SK-N-SH (cell line): ENCODE measurements at regions not wholly inside any gene's neighbourhood (a gene's known extent, or its start where the extent isn't known, plus 50 kb on each side); places are given as distances from the start of the nearest gene placed in this dataset.
"Not testable (repeated sequence)": the region's sequence is repeated elsewhere in the genome, so short reads cannot be mapped to it uniquely, and the experiment has no call there.

Source experiments
- CTCF ChIA-PET: fragments of 300-600, 350-600 bp; formaldehyde crosslinking; extraction: SDS; loops from one replicate; lab custom pipeline; 2021; lab: Yijun Ruan, JAX
- POLR2A ChIA-PET: fragments of 350-600 bp; sonication (Branson Sonifier 250); formaldehyde crosslinking; extraction: SDS; loops from one replicate; lab custom pipeline; 2020; ENCODE audit warnings: antibody characterized with exemption, inconsistent platforms; lab: Yijun Ruan, JAX
- DNase-seq: peaks from one replicate; pipeline ENCODE4 v3.0.0; 2012
- H2AFZ ChIP-seq: fragments of 200-600 bp; sonication (generic); 2 replicates; pipeline ENCODE4 v1.8.1; 2016; ENCODE audit warnings: antibody characterized with exemption, mild to moderate bottlenecking, low read depth
- H3F3A ChIP-seq: fragments of 200-600 bp; sonication (generic); replicated peaks from 2 replicates; pipeline ENCODE3; 2016; ENCODE audit warnings: antibody characterized with exemption, mild to moderate bottlenecking; ENCODE audit not compliant: insufficient read depth
- H3K27ac ChIP-seq, 2 experiments: fragments of 200-500 bp in 1 of 2; fragments of 200-600 bp in 1 of 2; sonication (Bioruptor generic) in 1 of 2; sonication (generic), shearing (Covaris generic) in 1 of 2; 2 replicates each; pipeline versions ENCODE4 v1.5.1 to v1.6.1; 2014 to 2016; ENCODE audit warnings: low read depth in 2 of 2, inconsistent platforms in 1 of 2, low read length in 1 of 2, mild to moderate bottlenecking in 1 of 2, mixed read lengths in 1 of 2
- H3K27me3 ChIP-seq: fragments of 200-600 bp; sonication (generic), shearing (Covaris generic); 2 replicates; pipeline ENCODE4 v1.6.1; 2016; ENCODE audit warnings: mixed run types; ENCODE audit not compliant: insufficient read depth
- H3K36me3 ChIP-seq, 2 experiments: fragments of 200-500 bp in 1 of 2; fragments of 200-600 bp in 1 of 2; sonication (Bioruptor generic) in 1 of 2; sonication (generic) in 1 of 2; replicated peaks in 1 of 2; 2 replicates each; pipeline versions ENCODE3 to v1.5.1; 2014 to 2016; ENCODE audit warnings: low read length in 1 of 2, mild to moderate bottlenecking in 1 of 2; ENCODE audit not compliant: insufficient read depth in 2 of 2, control insufficient read depth in 1 of 2
- H3K4me1 ChIP-seq, 2 experiments: fragments of 200-500 bp in 1 of 2; fragments of 200-600 bp in 1 of 2; sonication (Bioruptor generic) in 1 of 2; sonication (generic), shearing (Covaris generic) in 1 of 2; 2 replicates each; pipeline versions ENCODE4 v1.5.1 to v1.6.1; 2014 to 2016; ENCODE audit warnings: low read depth in 1 of 2, low read length in 1 of 2, mixed run types in 1 of 2; ENCODE audit not compliant: insufficient read depth in 2 of 2, control insufficient read depth in 1 of 2
- H3K4me2 ChIP-seq: fragments of 200-600 bp; sonication (generic), shearing (Covaris generic); 2 replicates; pipeline ENCODE4 v1.6.1; 2017; ENCODE audit warnings: mixed run types
- H3K4me3 ChIP-seq, 2 experiments: fragments of 200-500 bp in 1 of 2; fragments of 200-600 bp in 1 of 2; sonication (Bioruptor generic) in 1 of 2; sonication (generic), shearing (Covaris generic) in 1 of 2; 2 replicates each; pipeline versions ENCODE4 v1.5.1 to v1.8.1; 2014 to 2016; ENCODE audit warnings: low read depth in 2 of 2, inconsistent platforms in 1 of 2, low read length in 1 of 2, mild to moderate bottlenecking in 1 of 2, mixed read lengths in 1 of 2, moderate library complexity in 1 of 2
- H3K79me2 ChIP-seq: fragments of 200-600 bp; sonication (generic); 2 replicates; pipeline ENCODE4 v1.8.1; 2017; ENCODE audit warnings: mild to moderate bottlenecking; ENCODE audit not compliant: insufficient read depth
- H3K9ac ChIP-seq: fragments of 200-600 bp; sonication (generic); 2 replicates; pipeline ENCODE4 v1.6.1; 2017; ENCODE audit warnings: mixed run types
- H3K9me2 ChIP-seq: fragments of 200-600 bp; sonication (generic); 2 replicates; pipeline ENCODE4 v1.6.1; 2017; ENCODE audit warnings: mixed run types
- H3K9me3 ChIP-seq: fragments of 200-600 bp; sonication (generic); 2 replicates; pipeline ENCODE4 v1.6.1; 2017; ENCODE audit warnings: mixed run types, mild to moderate bottlenecking, moderate library complexity
- H4K20me1 ChIP-seq: fragments of 200-600 bp; sonication (generic); 2 replicates; pipeline ENCODE4 v1.6.1; 2017; ENCODE audit warnings: mild to moderate bottlenecking, mixed run types; ENCODE audit not compliant: insufficient read depth
- CHD2 ChIP-seq: fragments of 150-350 bp; IDR thresholded peaks from 2 replicates; pipeline ENCODE4 v1.6.1; 2018; ENCODE audit warnings: low read length; ENCODE audit not compliant: partially characterized antibody
- FOXJ3 ChIP-seq: sonication (generic); formaldehyde crosslinking; IDR thresholded peaks from 2 replicates; pipeline ENCODE4 v1.5.1; 2020; ENCODE audit warnings: mild to moderate bottlenecking, missing genetic modification reagents
- MEF2A ChIP-seq: IDR thresholded peaks from 2 replicates; pipeline ENCODE4 v1.4.0; 2012; ENCODE audit warnings: low read depth, borderline replicate concordance
- REST ChIP-seq: IDR thresholded peaks from 2 replicates; pipeline ENCODE4 v1.6.1; 2012; ENCODE audit warnings: mild to moderate bottlenecking, low read depth, low read length, moderate library complexity
- TCF12 ChIP-seq: IDR thresholded peaks from 2 replicates; pipeline ENCODE4 v1.4.0; 2012
- USF1 ChIP-seq: IDR thresholded peaks from 2 replicates; pipeline ENCODE4 v1.4.0; 2012; ENCODE audit warnings: low read depth, borderline replicate concordance
- USF2 ChIP-seq: fragments of 150-350 bp; IDR thresholded peaks from 2 replicates; pipeline ENCODE4 v1.6.1; 2017; ENCODE audit warnings: antibody characterized with exemption, low read length, low read depth, borderline replicate concordance
- ZBTB33 ChIP-seq: IDR thresholded peaks from 2 replicates; pipeline ENCODE4 v1.4.0; 2012; ENCODE audit warnings: low read depth, borderline replicate concordance
- WGBS: methylation state at CpG from one replicate; pipeline ENCODE4 v1.1.6; 2017; ENCODE audit warnings: low lambda C conversion rate; 5-methylcytosine and 5-hydroxymethylcytosine counted together

- Histone ChIP-seq H2AFZ (no peak overlapping the region), H3F3A (no peaks in the 10 kb centered on the region), H3K9me2 (no peaks in the 10 kb centered on the region), H3K4me2 (no peak overlapping the region), H3K27ac (no peak overlapping the region), H3K9ac (no peak overlapping the region), H4K20me1 (no peaks in the 10 kb centered on the region), H3K79me2 (no peaks in the 10 kb centered on the region), H3K4me3 (no peak overlapping the region), H3K4me1 (no peaks in the 10 kb centered on the region), H3K9me3 (peaks cover 10% of the 10 kb centered on the region; the same call in 1 of the 2 replicates), H3K36me3 (no peaks in the 10 kb centered on the region), H3K27me3 (no peaks in the 10 kb centered on the region)
- ChIA-PET CTCF (interaction anchor here (3.2 kb wide), 1 partner anchor 32 kb away, joined by 9 read pairs; no protein-coding TSS in a partner anchor), POLR2A (no interaction called here)
- no peak for DNase-seq
- 2% methylated on average over 1 of the region's 1 CpG for WGBS
- no peak for TF ChIP-seq ZBTB33
- TF ChIP-seq USF1: no peak
- TF ChIP-seq CHD2: no peak
- no peak for TF ChIP-seq USF2
- no peak for TF ChIP-seq MEF2A
- TF ChIP-seq, all 33 proteins: peak for 0
Observed at GRCh38 chr7:153224890-153225289, 465.3 kb downstream of the ACTR3B start.

GRCh38 chr7:153245136-153245535 lies 485.6 kb downstream of the ACTR3B start:
- H3K79me2 ChIP-seq, DNase-seq, H3K9me3 ChIP-seq, CTCF ChIA-PET, H3F3A ChIP-seq, H2AFZ ChIP-seq, H3K36me3 ChIP-seq, H3K9me2 ChIP-seq, H3K27me3 ChIP-seq, H3K4me3 ChIP-seq, H3K4me2 ChIP-seq, H3K4me1 ChIP-seq, H3K9ac ChIP-seq, POLR2A ChIA-PET, H4K20me1 ChIP-seq, H3K27ac ChIP-seq: not testable (repeated sequence)
- 2% methylated on average over 7 of the region's 7 CpGs for WGBS

GRCh38 chr7:153245809-153246208 lies 486.3 kb downstream of the ACTR3B start:
- WGBS: 0% methylated on average over 1 of the region's 1 CpG
- Histone ChIP-seq H3F3A (no peaks in the 10 kb centered on the region), H4K20me1 (no peaks in the 10 kb centered on the region), H3K4me3 (no peak overlapping the region), H2AFZ (no peak overlapping the region), H3K36me3 (no peaks in the 10 kb centered on the region), H3K9me2 (no peaks in the 10 kb centered on the region), H3K9me3 (peaks cover 7% of the 10 kb centered on the region; the same call in 1 of the 2 replicates), H3K4me2 (no peak overlapping the region), H3K79me2 (no peaks in the 10 kb centered on the region), H3K9ac (no peak overlapping the region), H3K4me1 (no peaks in the 10 kb centered on the region), H3K27me3 (no peaks in the 10 kb centered on the region), H3K27ac (no peak overlapping the region)
- DNase-seq: no peak
- TF ChIP-seq FOXJ3 (CRISPR knock-in tag) (no peak), TCF12 (no peak), REST (no peak)
- CTCF ChIA-PET: no interaction called here
- POLR2A ChIA-PET: no interaction called here
